Hepatocyte (in vitro differentiated cells): ENCODE measurements at regions not wholly inside any gene's neighbourhood (a gene's known extent, or its start where the extent isn't known, plus 50 kb on each side); places are given as distances from the start of the nearest gene placed in this dataset.

ENCODE experiments used
- DNase-seq: peaks from one replicate; pipeline ENCODE4 v3.0.0-alpha.2; 2016; ENCODE audit warnings: low spot score
- H2AFZ ChIP-seq: fragments of 200-600 bp; sonication (generic); 2 replicates; pipeline ENCODE4 v1.6.0; 2016; ENCODE audit warnings: antibody characterized with exemption, mild to moderate bottlenecking
- H3K27ac ChIP-seq: fragments of 200-600 bp; sonication (generic); 2 replicates; pipeline ENCODE4 v1.5.1; 2016; ENCODE audit warnings: mild to moderate bottlenecking
- H3K27me3 ChIP-seq: fragments of 200-600 bp; sonication (generic); 2 replicates; pipeline ENCODE4 v1.6.1; 2016
- H3K36me3 ChIP-seq: fragments of 200-600 bp; sonication (generic); replicated peaks from 2 replicates; pipeline ENCODE4 v1.5.1; 2016; ENCODE audit warnings: low read depth; ENCODE audit not compliant: insufficient read depth
- H3K4me1 ChIP-seq: fragments of 200-600 bp; sonication (generic); 2 replicates; pipeline ENCODE4 v1.5.1; 2016; ENCODE audit warnings: mild to moderate bottlenecking, moderate library complexity; ENCODE audit not compliant: insufficient read depth
- H3K4me2 ChIP-seq: fragments of 200-600 bp; sonication (generic); 2 replicates; pipeline ENCODE4 v1.6.0; 2016
- H3K4me3 ChIP-seq: fragments of 200-600 bp; sonication (generic); 2 replicates; pipeline ENCODE4 v1.5.1; 2016; ENCODE audit warnings: mild to moderate bottlenecking
- H3K79me2 ChIP-seq: fragments of 200-600 bp; sonication (generic); 2 replicates; pipeline ENCODE4 v1.6.0; 2017; ENCODE audit warnings: mild to moderate bottlenecking
- H3K9me2 ChIP-seq: fragments of 200-600 bp; sonication (generic); replicated peaks from 2 replicates; pipeline ENCODE4 v1.6.0; 2017; ENCODE audit warnings: mild to moderate bottlenecking; ENCODE audit not compliant: insufficient read depth
- H3K9me3 ChIP-seq: fragments of 200-600 bp; sonication (generic); 2 replicates; pipeline ENCODE4 v1.5.1; 2016; ENCODE audit warnings: low read depth, mild to moderate bottlenecking
- H4K20me1 ChIP-seq: fragments of 200-600 bp; sonication (generic); 2 replicates; pipeline ENCODE4 v1.6.0; 2016; ENCODE audit warnings: mild to moderate bottlenecking; ENCODE audit not compliant: insufficient read depth, poor library complexity, severe bottlenecking
- CTCF ChIP-seq: fragments of 200-600 bp; sonication (generic); IDR thresholded peaks from 2 replicates; pipeline ENCODE4 v1.5.1; 2016; ENCODE audit warnings: antibody characterized with exemption, mild to moderate bottlenecking; ENCODE audit not compliant: poor library complexity
- EZH2 ChIP-seq: fragments of 200-600 bp; sonication (generic); IDR thresholded peaks from 2 replicates; pipeline ENCODE4 v1.6.1; 2016; ENCODE audit warnings: antibody characterized with exemption, mild to moderate bottlenecking, borderline replicate concordance
- EZH2phosphoT487 ChIP-seq: fragments of 200-600 bp; sonication (generic); IDR thresholded peaks from one replicate; pipeline ENCODE4 v1.6.1; 2018; ENCODE audit warnings: antibody characterized with exemption, mild to moderate bottlenecking, low read depth, moderate library complexity; ENCODE audit not compliant: unreplicated experiment, severe bottlenecking
- WGBS: methylation state at CpG from one replicate; pipeline ENCODE4 v1.1.6; 2016; ENCODE audit warnings: low lambda C conversion rate; ENCODE audit errors: missing lambda C conversion rate; 5-methylcytosine and 5-hydroxymethylcytosine counted together

DNA sequence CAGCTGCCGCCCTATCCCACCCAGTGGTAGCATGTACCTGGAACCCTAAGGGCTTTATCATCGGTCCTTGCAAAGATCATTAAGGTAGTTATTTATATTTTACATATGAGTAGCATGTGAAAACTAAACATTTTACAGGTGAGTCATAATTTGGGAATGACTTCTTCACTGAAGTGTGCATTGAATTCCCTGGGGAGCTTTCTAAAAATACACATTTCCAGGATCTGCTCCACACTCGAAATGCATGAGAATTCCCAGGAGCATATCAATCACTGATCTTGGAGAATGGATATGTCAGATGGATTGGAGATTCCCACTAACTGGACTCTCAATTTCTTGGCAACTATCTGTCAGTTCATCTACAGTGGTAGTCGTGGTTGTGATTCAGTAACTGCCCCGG, 717.5 kb downstream of the IRX1 start:
- no peaks in the 10 kb centered on the region for H3K9me2 ChIP-seq
- no peak overlapping the region for H3K4me3 ChIP-seq
- no peaks in the 10 kb centered on the region for H3K27me3 ChIP-seq
- TF ChIP-seq CTCF (no peak), EZH2 (no peak)
- H3K4me2 ChIP-seq, result no peak overlapping the region
- no peak for DNase-seq
- H3K79me2 ChIP-seq, result no peaks in the 10 kb centered on the region
- H3K4me1 ChIP-seq, result no peaks in the 10 kb centered on the region
- H3K36me3 ChIP-seq, result no peaks in the 10 kb centered on the region
- no peak overlapping the region for H2AFZ ChIP-seq
- no peaks in the 10 kb centered on the region for H4K20me1 ChIP-seq
- H3K9me3 ChIP-seq, result no peaks in the 10 kb centered on the region
- WGBS, result 66% methylated on average over 5 of the region's 5 CpGs
- H3K27ac ChIP-seq, result no peak overlapping the region

- no peaks in the 10 kb centered on the region for H3K9me3 ChIP-seq
- no peaks in the 10 kb centered on the region for H4K20me1 ChIP-seq
- WGBS, result 89% methylated on average over 16 of the region's 16 CpGs
- no peak for TF ChIP-seq CTCF
- no peak for TF ChIP-seq EZH2
- no peak for TF ChIP-seq EZH2phosphoT487
- DNase-seq, result no peak
- no peaks in the 10 kb centered on the region for H3K79me2 ChIP-seq
- H3K4me3 ChIP-seq, result no peak overlapping the region
- H3K27ac ChIP-seq, result no peak overlapping the region
- no peaks in the 10 kb centered on the region for H3K36me3 ChIP-seq
- no peaks in the 10 kb centered on the region for H3K27me3 ChIP-seq
- no peak overlapping the region for H3K4me2 ChIP-seq
- H3K9me2 ChIP-seq, result no peaks in the 10 kb centered on the region
- H2AFZ ChIP-seq, result no peak overlapping the region
- no peaks in the 10 kb centered on the region for H3K4me1 ChIP-seq
These were observed 724.0 kb downstream of the IRX1 start for GRCh38 chr5:4319478-4320128.

GRCh38 chr5:4330327-4330726, 734.7 kb downstream of the IRX1 start:
- WGBS, result 92% methylated on average over 2 of the region's 2 CpGs
- TF ChIP-seq CTCF, result no peak
- TF ChIP-seq EZH2phosphoT487, result no peak
- no peak for TF ChIP-seq EZH2
- H3K9me3 ChIP-seq, result no peaks in the 10 kb centered on the region

DNA sequence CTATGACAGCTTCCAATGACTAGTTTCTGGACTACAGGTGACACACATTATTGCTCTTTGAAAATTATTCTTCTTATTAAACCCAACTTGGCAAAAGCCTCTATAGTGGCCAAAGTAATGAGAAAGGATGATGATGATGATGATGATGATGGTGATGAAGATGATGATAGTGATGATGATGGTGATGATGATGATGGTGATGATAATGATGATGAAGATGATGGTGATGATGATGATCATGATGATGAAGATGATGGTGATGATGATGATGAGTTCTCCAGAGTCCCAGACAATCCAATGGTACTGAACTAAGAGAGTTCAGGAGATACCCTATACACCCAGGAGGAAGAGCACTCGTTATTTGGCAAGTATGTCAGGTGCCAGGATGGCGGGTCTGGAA, 739.4 kb downstream of the IRX1 start:
- H3K79me2 ChIP-seq, result no peaks in the 10 kb centered on the region
- no peaks in the 10 kb centered on the region for H3K27me3 ChIP-seq
- H3K4me3 ChIP-seq, result no peak overlapping the region
- H3K36me3 ChIP-seq, result no peaks in the 10 kb centered on the region
- no peak for DNase-seq
- no peak overlapping the region for H2AFZ ChIP-seq
- TF ChIP-seq CTCF (no peak), EZH2phosphoT487 (no peak), EZH2 (no peak)
- H3K4me2 ChIP-seq, result no peak overlapping the region
- no peaks in the 10 kb centered on the region for H4K20me1 ChIP-seq
- H3K4me1 ChIP-seq, result no peaks in the 10 kb centered on the region
- no peak overlapping the region for H3K27ac ChIP-seq
- 50% methylated on average over 2 of the region's 2 CpGs for WGBS
- no peaks in the 10 kb centered on the region for H3K9me2 ChIP-seq
- H3K9me3 ChIP-seq, result no peaks in the 10 kb centered on the region

More at GRCh38 chr5:4330327-4330726, 734.7 kb downstream of the IRX1 start:
- Histone ChIP-seq H3K27ac (no peak overlapping the region), H2AFZ (no peak overlapping the region), H4K20me1 (no peaks in the 10 kb centered on the region), H3K79me2 (no peaks in the 10 kb centered on the region), H3K9me2 (no peaks in the 10 kb centered on the region), H3K4me3 (no peak overlapping the region), H3K27me3 (no peaks in the 10 kb centered on the region), H3K36me3 (no peaks in the 10 kb centered on the region), H3K4me1 (no peaks in the 10 kb centered on the region), H3K4me2 (no peak overlapping the region)
- no peak for DNase-seq
